Stimulated activated naive CD8-positive, alpha-beta T cell treated with anti-CD3 and anti-CD28 coated beads, Interleukin-15, amount 100 ng/mL, for 72 hours (primary cell): ENCODE measurements at regions not wholly inside any gene's neighbourhood (a gene's known extent, or its start where the extent isn't known, plus 50 kb on each side); places are given as distances from the start of the nearest gene placed in this dataset.

Source experiments
- ATAC-seq: fragments of 150-1000 bp; cut with Tn5 transposase; 2 replicates; pipeline ENCODE4 v1.10.0; 2021; ENCODE audit warnings: mild to moderate bottlenecking, moderate library complexity
- DNase-seq, 2 donors: peaks; one replicate each; pipeline ENCODE4 v3.0.0; 2021 to 2022
- H3K27ac Mint-ChIP-seq, 2 donors: one replicate each; pipeline ENCODE4 v1.8.0; 2022; ENCODE audit warnings: mild to moderate bottlenecking in 2 of 2, mixed read lengths in 2 of 2, moderate library complexity in 2 of 2
- H3K27me3 Mint-ChIP-seq: one replicate; pipeline ENCODE4 v1.8.0; 2022; ENCODE audit warnings: mixed read lengths
- H3K4me1 Mint-ChIP-seq: one replicate; pipeline ENCODE4 v1.8.0; 2022; ENCODE audit warnings: mild to moderate bottlenecking, mixed read lengths
- H3K4me3 Mint-ChIP-seq, 2 donors: one replicate each; pipeline ENCODE4 v1.8.0; 2022; ENCODE audit warnings: mild to moderate bottlenecking in 2 of 2, mixed read lengths in 2 of 2, moderate library complexity in 1 of 2
- H3K9me3 Mint-ChIP-seq, 2 donors: one replicate each; pipeline ENCODE4 v1.8.0; 2022; ENCODE audit warnings: mixed read lengths in 2 of 2

DNA sequence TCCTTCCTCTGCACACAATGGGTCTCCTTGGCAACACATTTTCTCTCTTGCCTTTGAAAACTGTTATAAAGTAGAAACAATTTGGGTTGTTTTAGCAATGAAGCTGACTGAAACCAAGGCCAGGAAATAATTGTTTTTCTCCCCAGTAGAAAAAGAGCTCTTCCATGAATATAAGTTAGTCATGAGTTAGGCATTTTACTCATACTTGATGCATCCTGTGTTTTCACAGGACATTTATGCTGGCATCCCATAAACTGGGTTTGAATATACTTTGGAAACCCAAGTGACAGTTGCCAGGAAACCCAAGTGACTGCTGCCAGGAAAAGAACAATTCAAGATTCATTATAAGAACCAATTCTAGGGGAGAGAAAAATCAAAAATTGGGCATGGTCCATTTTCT lies 128.6 kb upstream of the NPY2R start:
- no peak for ATAC-seq
- no peaks in the 10 kb centered on the region for H3K9me3 Mint-ChIP-seq
- H3K27me3 Mint-ChIP-seq, result no peaks in the 10 kb centered on the region
- no peaks in the 10 kb centered on the region for H3K4me1 Mint-ChIP-seq
- no peak for DNase-seq
- no peak overlapping the region for H3K27ac Mint-ChIP-seq
- H3K4me3 Mint-ChIP-seq, result no peak overlapping the region

GRCh38 chr4:155081222-155081621 lies 127.2 kb upstream of the NPY2R start:
- no peaks in the 10 kb centered on the region for H3K4me1 Mint-ChIP-seq
- no peaks in the 10 kb centered on the region for H3K9me3 Mint-ChIP-seq
- H3K4me3 Mint-ChIP-seq, result no peak overlapping the region
- H3K27me3 Mint-ChIP-seq, result no peaks in the 10 kb centered on the region
- DNase-seq (no peak), ATAC-seq (no peak)
- H3K27ac Mint-ChIP-seq, result no peak overlapping the region

- no peak overlapping the region for H3K27ac Mint-ChIP-seq
- H3K27me3 Mint-ChIP-seq, result no peaks in the 10 kb centered on the region
- DNase-seq (no peak), ATAC-seq (no peak)
- no peak overlapping the region for H3K4me3 Mint-ChIP-seq
- H3K9me3 Mint-ChIP-seq, result peaks cover 0 to 4% of the 10 kb centered on the region in 2 donors
- no peaks in the 10 kb centered on the region for H3K4me1 Mint-ChIP-seq
These were observed 122.4 kb upstream of the NPY2R start for GRCh38 chr4:155085843-155086530.

GRCh38 chr4:155094201-155094820 lies 114.1 kb upstream of the NPY2R start:
- no peak overlapping the region for H3K4me3 Mint-ChIP-seq
- no peak overlapping the region for H3K27ac Mint-ChIP-seq
- no peak for DNase-seq
- ATAC-seq, result no peak
- no peaks in the 10 kb centered on the region for H3K4me1 Mint-ChIP-seq
- no peaks in the 10 kb centered on the region for H3K9me3 Mint-ChIP-seq
- no peaks in the 10 kb centered on the region for H3K27me3 Mint-ChIP-seq

- no peak for DNase-seq
- H3K27ac Mint-ChIP-seq, result no peak overlapping the region
- no peaks in the 10 kb centered on the region for H3K9me3 Mint-ChIP-seq
- H3K27me3 Mint-ChIP-seq, result no peaks in the 10 kb centered on the region
- no peak for ATAC-seq
- no peaks in the 10 kb centered on the region for H3K4me1 Mint-ChIP-seq
- H3K4me3 Mint-ChIP-seq, result no peak overlapping the region
These were observed 109.2 kb upstream of the NPY2R start for GRCh38 chr4:155099231-155099630.

DNA sequence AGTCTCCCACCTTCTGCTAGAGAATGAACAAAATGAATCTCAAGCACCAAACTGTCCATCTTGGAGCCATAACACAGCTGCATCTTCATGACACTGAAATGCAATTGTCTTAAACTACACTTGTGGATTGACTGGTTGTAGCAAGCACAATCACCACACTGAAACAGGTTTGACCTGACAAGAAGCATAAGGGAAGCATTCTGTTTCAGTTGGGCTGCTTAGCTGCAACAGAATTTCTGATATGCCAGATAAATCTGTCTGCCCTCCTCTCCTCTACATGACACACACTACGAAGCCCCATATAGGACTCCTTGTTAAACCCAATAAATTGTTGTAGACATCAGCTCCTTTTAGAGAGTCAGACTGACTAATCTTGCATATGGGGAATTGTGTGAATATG lies 101.8 kb upstream of the NPY2R start:
- Mint-ChIP-seq H3K4me1 (no peaks in the 10 kb centered on the region), H3K27ac (no peak overlapping the region), H3K9me3 (peaks cover 4 to 8% of the 10 kb centered on the region in 2 donors), H3K27me3 (peaks cover 8% of the 10 kb centered on the region), H3K4me3 (no peak overlapping the region)
- DNase-seq (no peak), ATAC-seq (no peak)

- H3K4me1 Mint-ChIP-seq, result no peaks in the 10 kb centered on the region
- H3K4me3 Mint-ChIP-seq, result no peak overlapping the region
- no peak for DNase-seq
- H3K27ac Mint-ChIP-seq, result no peak overlapping the region
- no peak for ATAC-seq
- peaks cover 7 to 8% of the 10 kb centered on the region in 2 donors for H3K9me3 Mint-ChIP-seq
- peaks cover 8% of the 10 kb centered on the region for H3K27me3 Mint-ChIP-seq
These were observed 101.4 kb upstream of the NPY2R start for GRCh38 chr4:155107059-155107458.

- Mint-ChIP-seq H3K4me3 (no peak overlapping the region), H3K27me3 (peaks cover 6% of the 10 kb centered on the region), H3K9me3 (peaks cover 7 to 8% of the 10 kb centered on the region in 2 donors), H3K4me1 (no peaks in the 10 kb centered on the region), H3K27ac (no peak overlapping the region)
- DNase-seq, result no peak
- no peak for ATAC-seq
These were observed 93.6 kb upstream of the NPY2R start for GRCh38 chr4:155114790-155115189.

GRCh38 chr4:155119006-155119405 lies 89.4 kb upstream of the NPY2R start:
- ATAC-seq (no peak), DNase-seq (no peak)
- Mint-ChIP-seq H3K4me1 (no peaks in the 10 kb centered on the region), H3K27me3 (peaks cover 8% of the 10 kb centered on the region), H3K27ac (no peak overlapping the region), H3K4me3 (no peak overlapping the region), H3K9me3 (no peaks in the 10 kb centered on the region)

DNA sequence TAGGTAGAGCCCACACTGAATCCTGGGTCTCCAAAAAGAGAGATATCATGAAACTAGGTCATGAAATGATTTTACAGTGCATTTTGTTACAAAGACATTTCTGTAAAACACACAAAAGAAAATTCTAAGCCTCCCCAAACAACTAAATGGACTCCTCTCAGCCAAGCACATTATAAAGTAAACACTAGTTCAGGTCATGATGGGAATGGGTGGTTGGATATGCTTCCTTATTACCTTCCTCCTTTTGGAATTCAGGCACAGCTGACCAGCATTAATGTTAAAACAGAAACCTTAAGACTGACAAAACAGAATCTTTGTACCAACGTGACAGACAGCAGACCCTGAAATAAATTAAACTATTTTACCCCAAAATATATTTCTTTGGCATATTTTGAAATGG lies 87.9 kb upstream of the NPY2R start:
- Mint-ChIP-seq H3K4me1 (no peaks in the 10 kb centered on the region), H3K9me3 (no peaks in the 10 kb centered on the region), H3K27ac (no peak overlapping the region), H3K4me3 (no peak overlapping the region), H3K27me3 (peaks cover 8% of the 10 kb centered on the region)
- DNase-seq, result no peak
- no peak for ATAC-seq

DNA sequence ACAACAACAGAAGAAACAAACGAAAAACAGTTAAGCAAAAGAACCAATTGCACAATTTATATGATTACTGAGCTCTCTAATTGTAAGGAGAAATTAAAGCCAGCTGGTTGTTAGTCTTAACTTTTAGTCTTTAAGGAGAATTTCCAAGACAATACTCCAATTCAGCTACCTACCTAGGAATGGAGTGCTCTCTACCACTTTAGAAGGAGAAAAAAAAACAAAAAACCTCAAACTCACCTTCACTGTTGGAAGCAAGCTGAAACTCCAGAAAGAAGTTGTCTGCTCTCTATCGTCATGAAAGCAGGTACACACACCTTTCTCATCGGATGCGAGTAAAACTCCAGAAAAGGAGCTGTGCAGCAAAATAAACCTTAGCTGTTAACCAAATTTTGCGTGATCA lies 86.1 kb upstream of the NPY2R start:
- Mint-ChIP-seq H3K27me3 (peaks cover 8% of the 10 kb centered on the region), H3K27ac (no peak overlapping the region), H3K4me3 (no peak overlapping the region), H3K4me1 (no peaks in the 10 kb centered on the region), H3K9me3 (no peaks in the 10 kb centered on the region)
- no peak for ATAC-seq
- DNase-seq, result no peak

DNA sequence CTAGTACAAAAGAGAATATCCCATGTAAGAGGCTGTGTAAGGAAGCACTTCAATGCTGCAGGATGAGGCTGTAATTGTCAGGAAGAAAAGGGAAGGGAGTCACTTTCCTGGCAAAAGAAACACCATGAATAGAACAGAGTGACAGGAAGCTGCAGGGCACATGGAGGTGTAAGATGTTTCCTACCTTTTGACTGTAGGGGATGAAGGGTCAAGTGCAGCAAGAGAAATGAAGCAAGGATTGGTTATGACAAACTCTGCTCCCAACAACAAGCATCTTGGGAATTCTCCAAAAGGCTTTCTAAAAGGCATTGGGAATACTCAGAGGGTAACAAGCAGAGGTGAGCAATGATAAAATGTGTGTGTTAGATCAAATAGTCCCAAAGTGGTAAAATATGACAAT lies 74.3 kb upstream of the NPY2R start:
- H3K4me3 Mint-ChIP-seq, result no peak overlapping the region
- H3K27me3 Mint-ChIP-seq, result no peaks in the 10 kb centered on the region
- H3K27ac Mint-ChIP-seq, result no peak overlapping the region
- DNase-seq (no peak), ATAC-seq (no peak)
- H3K4me1 Mint-ChIP-seq, result no peaks in the 10 kb centered on the region
- peaks cover 0 to 12% of the 10 kb centered on the region in 2 donors for H3K9me3 Mint-ChIP-seq

DNA sequence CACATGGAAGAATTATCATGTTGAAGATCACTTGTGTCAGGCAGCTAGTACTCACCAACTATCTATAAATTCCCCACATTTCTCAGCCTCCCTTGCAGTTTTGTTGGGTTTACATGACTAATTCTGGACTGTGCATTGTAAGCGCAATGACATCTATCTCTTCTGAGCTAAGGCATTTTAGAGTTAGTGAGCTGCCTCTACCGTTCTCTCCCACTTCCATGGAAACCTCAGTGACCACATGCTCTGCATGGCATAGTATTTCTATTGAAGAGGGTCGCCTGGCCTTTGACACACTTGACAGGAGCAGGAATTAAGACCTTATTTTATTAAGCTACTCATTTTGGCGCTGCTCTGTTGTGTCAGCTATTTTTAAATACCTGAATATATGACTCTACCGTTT lies 67.5 kb upstream of the NPY2R start:
- Mint-ChIP-seq H3K9me3 (peaks cover 5 to 8% of the 10 kb centered on the region in 2 donors), H3K27me3 (no peaks in the 10 kb centered on the region), H3K27ac (no peak overlapping the region), H3K4me1 (no peaks in the 10 kb centered on the region), H3K4me3 (no peak overlapping the region)
- no peak for ATAC-seq
- no peak for DNase-seq

GRCh38 chr4:155143512-155143911 lies 64.9 kb upstream of the NPY2R start:
- no peak for DNase-seq
- no peaks in the 10 kb centered on the region for H3K27me3 Mint-ChIP-seq
- no peaks in the 10 kb centered on the region for H3K4me1 Mint-ChIP-seq
- ATAC-seq, result no peak
- H3K27ac Mint-ChIP-seq, result no peak overlapping the region
- no peak overlapping the region for H3K4me3 Mint-ChIP-seq
- H3K9me3 Mint-ChIP-seq, result peaks cover 5 to 8% of the 10 kb centered on the region in 2 donors
